ENCODE measurements at regions not wholly inside any gene's neighbourhood (a gene's known extent, or its start where the extent isn't known, plus 50 kb on each side); places are given as distances from the start of the nearest gene placed in this dataset.

DNA sequence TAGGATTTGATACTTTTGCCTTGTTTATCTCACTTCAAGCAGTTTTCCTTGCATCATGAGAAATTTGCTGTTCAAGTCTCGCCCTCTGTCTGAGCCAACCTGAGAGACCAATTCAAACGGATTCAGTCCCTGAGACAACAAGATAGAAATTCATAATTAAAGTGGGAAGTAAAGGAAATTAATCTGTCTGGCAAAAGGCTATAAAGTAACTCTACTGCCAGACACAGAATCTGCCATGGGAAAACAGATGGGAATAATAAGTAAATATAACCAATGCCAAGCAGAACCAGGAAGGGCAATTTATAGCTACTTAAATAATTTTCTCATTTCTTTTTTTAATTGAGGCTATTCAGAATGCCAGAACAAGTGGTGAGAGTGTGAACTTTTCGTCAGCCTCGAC is 239.6 kb downstream of the TFAP2C start:
- TF ChIP-seq CTCF (conservative IDR thresholded peaks at IDR 0.05; ENCODE audit: low read length): no peak
- no peak for TF ChIP-seq EZH2phosphoT487 (IDR thresholded peaks at IDR 0.05; ENCODE audit: borderline replicate concordance, low read depth, low read length)

Measured in OCI-LY7 (cell line).